ENCODE measurements at regions not wholly inside any gene's neighbourhood (a gene's known extent, or its start where the extent isn't known, plus 50 kb on each side); places are given as distances from the start of the nearest gene placed in this dataset.

- H3K4me3 ChIP-seq (ENCODE audit: low read length) = no peak overlapping the region
- TF ChIP-seq ZNF274 (IDR thresholded peaks at IDR 0.05; ENCODE audit: low read depth, low read length) = no peak
Observed at GRCh38 chr3:80215191-80215590, 447.4 kb upstream of the ROBO1 start.

- H3K4me3 ChIP-seq (ENCODE audit: low read length) = no peak overlapping the region
- TF ChIP-seq ZNF274 (IDR thresholded peaks at IDR 0.05; ENCODE audit: low read depth, low read length) = no peak
Observed at GRCh38 chr3:80213086-80213485, 445.3 kb upstream of the ROBO1 start.

- no peak overlapping the region for H3K4me3 ChIP-seq (ENCODE audit: low read length)
- TF ChIP-seq ZNF274 (IDR thresholded peaks at IDR 0.05; ENCODE audit: low read depth, low read length) = no peak
Observed at GRCh38 chr3:80192936-80193335, 425.1 kb upstream of the ROBO1 start.

- H3K4me3 ChIP-seq (ENCODE audit: low read length) = no peak overlapping the region
- TF ChIP-seq ZNF274 (IDR thresholded peaks at IDR 0.05; ENCODE audit: low read depth, low read length) = no peak
Observed at GRCh38 chr3:80190051-80190450, 422.3 kb upstream of the ROBO1 start.

GRCh38 chr3:80187981-80188380, 420.2 kb upstream of the ROBO1 start:
- no peak overlapping the region for H3K4me3 ChIP-seq (ENCODE audit: low read length)
- TF ChIP-seq ZNF274 (IDR thresholded peaks at IDR 0.05; ENCODE audit: low read depth, low read length) = no peak

- H3K4me3 ChIP-seq (ENCODE audit: low read length) = no peak overlapping the region
- TF ChIP-seq ZNF274 (IDR thresholded peaks at IDR 0.05; ENCODE audit: low read depth, low read length) = no peak
Observed at GRCh38 chr3:80159990-80160506, 392.2 kb upstream of the ROBO1 start.

- TF ChIP-seq ZNF274 (IDR thresholded peaks at IDR 0.05; ENCODE audit: low read depth, low read length) = no peak
- H3K4me3 ChIP-seq (ENCODE audit: low read length) = no peak overlapping the region
Observed at GRCh38 chr3:80158332-80158731, 390.5 kb upstream of the ROBO1 start.

- no peak for TF ChIP-seq ZNF274 (IDR thresholded peaks at IDR 0.05; ENCODE audit: low read depth, low read length)
- H3K4me3 ChIP-seq (ENCODE audit: low read length) = no peak overlapping the region
Observed at GRCh38 chr3:80157546-80157945, 389.7 kb upstream of the ROBO1 start.

- TF ChIP-seq ZNF274 (IDR thresholded peaks at IDR 0.05; ENCODE audit: low read depth, low read length) = no peak
- H3K4me3 ChIP-seq (ENCODE audit: low read length) = no peak overlapping the region
Observed at GRCh38 chr3:80152692-80153091, 384.9 kb upstream of the ROBO1 start.

GRCh38 chr3:80142714-80143113, 374.9 kb upstream of the ROBO1 start:
- no peak for TF ChIP-seq ZNF274 (IDR thresholded peaks at IDR 0.05; ENCODE audit: low read depth, low read length)
- H3K4me3 ChIP-seq (ENCODE audit: low read length) = no peak overlapping the region

GRCh38 chr3:80141557-80141956, 373.8 kb upstream of the ROBO1 start:
- TF ChIP-seq ZNF274 (IDR thresholded peaks at IDR 0.05; ENCODE audit: low read depth, low read length) = no peak
- H3K4me3 ChIP-seq (ENCODE audit: low read length) = no peak overlapping the region

- H3K4me3 ChIP-seq (ENCODE audit: low read length) = no peak overlapping the region
- no peak for TF ChIP-seq ZNF274 (IDR thresholded peaks at IDR 0.05; ENCODE audit: low read depth, low read length)
Observed at GRCh38 chr3:80116281-80116680, 348.5 kb upstream of the ROBO1 start.

- no peak overlapping the region for H3K4me3 ChIP-seq (ENCODE audit: low read length)
- no peak for TF ChIP-seq ZNF274 (IDR thresholded peaks at IDR 0.05; ENCODE audit: low read depth, low read length)
Observed at GRCh38 chr3:80114694-80115093, 346.9 kb upstream of the ROBO1 start.

GRCh38 chr3:80113331-80113730, 345.5 kb upstream of the ROBO1 start:
- TF ChIP-seq ZNF274 (IDR thresholded peaks at IDR 0.05; ENCODE audit: low read depth, low read length) = no peak
- H3K4me3 ChIP-seq (ENCODE audit: low read length) = no peak overlapping the region

GRCh38 chr3:80099559-80100066, 331.8 kb upstream of the ROBO1 start:
- TF ChIP-seq ZNF274 (IDR thresholded peaks at IDR 0.05; ENCODE audit: low read depth, low read length) = no peak
- H3K4me3 ChIP-seq (ENCODE audit: low read length) = no peak overlapping the region

- H3K4me3 ChIP-seq (ENCODE audit: low read length) = no peak overlapping the region
- TF ChIP-seq ZNF274 (IDR thresholded peaks at IDR 0.05; ENCODE audit: low read depth, low read length) = no peak
Observed at GRCh38 chr3:80097674-80098073, 329.9 kb upstream of the ROBO1 start.
